ENCODE measurements at regions not wholly inside any gene's neighbourhood (a gene's known extent, or its start where the extent isn't known, plus 50 kb on each side); places are given as distances from the start of the nearest gene placed in this dataset.
A peak's percentile ranks its signal among the peaks of the same experiment; 100 is the strongest.

DNA sequence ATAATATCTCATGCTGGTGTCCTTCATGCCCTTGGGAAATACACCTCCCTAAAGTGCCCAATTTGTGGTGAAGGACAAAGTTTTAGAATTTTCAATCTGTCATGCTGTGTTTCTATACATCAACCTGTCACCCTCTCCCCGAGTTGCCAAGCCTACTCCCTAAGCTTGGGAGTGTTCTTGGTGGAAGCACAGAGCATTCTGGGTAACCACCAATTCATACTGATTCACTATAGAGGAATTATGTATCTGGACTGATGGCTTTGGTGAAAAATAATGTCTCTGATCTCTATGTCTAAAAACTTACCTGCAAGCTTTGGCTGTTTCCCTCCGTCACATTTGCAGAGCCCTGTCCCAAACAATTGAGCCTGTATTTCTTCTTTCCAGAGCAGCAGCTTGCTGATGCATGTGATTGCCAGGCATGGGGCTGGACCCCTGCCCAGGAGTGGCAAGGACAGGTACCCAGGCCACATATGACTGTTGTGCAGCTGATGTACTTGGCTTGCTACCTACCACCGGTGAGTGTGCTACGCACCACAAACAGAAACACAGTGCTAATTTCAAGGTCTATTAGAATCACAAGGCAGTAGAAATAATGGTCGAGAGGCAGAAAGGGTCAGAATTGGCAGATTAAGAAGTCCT, 202.8 kb upstream of the CITED2 start:
- POLR2A ChIA-PET, result interaction anchor here (0.6 to 1.1 kb wide), 4 partner anchors 11 to 205 kb away, joined by 3 to 9 read pairs (median 4); partner anchors contain the start of gene CITED2
- Histone ChIP-seq H3K27me3 (ENCODE audit: control insufficient read depth in 2 of 2, insufficient read depth in 2 of 2, low read length in 2 of 2) (no peaks in the 10 kb centered on the region), H2AFZ (ENCODE audit: low read depth, low read length) (peak overlapping the region; percentile 52), H4K20me1 (replicated peaks; ENCODE audit: control insufficient read depth, insufficient read depth, low read length) (no peaks in the 10 kb centered on the region), H3K9me3 (replicated peaks; ENCODE audit: control insufficient read depth, insufficient read depth, low read depth, low read length) (no peaks in the 10 kb centered on the region), H3K4me2 (ENCODE audit: insufficient read depth, low read length) (no peak overlapping the region), H3K9ac (ENCODE audit: insufficient read depth in 1 of 2, low read depth in 2 of 2, low read length in 2 of 2) (no peak overlapping the region), H3K79me2 (ENCODE audit: control insufficient read depth, insufficient read depth, low read length) (no peaks in the 10 kb centered on the region), H3K4me3 (no peak overlapping the region), H3K27ac (ENCODE audit: extremely low read depth, low read depth, low read length) (no peak overlapping the region), H3K36me3 (ENCODE audit: control insufficient read depth, insufficient read depth, low read length) (no peaks in the 10 kb centered on the region), H3K4me1 (replicated peaks in 1 of 2; ENCODE audit: control insufficient read depth in 2 of 2, insufficient read depth in 2 of 2, low read length in 2 of 2) (peaks cover 0 to 8% of the 10 kb centered on the region in 2 experiments; a peak in 2 of 5 replicates), H3K9me1 (ENCODE audit: control insufficient read depth, insufficient read depth, low read length) (no peaks in the 10 kb centered on the region)
- WGBS (ENCODE audit: insufficient coverage, low coverage, missing lambda C conversion rate), result 65% methylated on average over 5 of the region's 5 CpGs
- FAIRE-seq (no peak), DNase-seq (ENCODE audit: extremely low read depth in 1 of 4, low spot score in 3 of 4) (no peak), ATAC-seq (peak; percentile 61)
- no TSS peak for BruUV-seq (replicated peaks)
- CTCF ChIA-PET (ENCODE audit: low intra/inter-chr PET ratio), result no interaction called here
- in situ Hi-C loops (cut with MboI), result no loop called here
- intact Hi-C loops (cut with micrococcal nuclease), result no loop called here
- TF ChIP-seq RBM17 (IDR thresholded peaks at IDR 0.05; ENCODE audit: borderline replicate concordance, low read depth, low read length) (no peak), ZNF609 (CRISPR knock-in tag; IDR thresholded peaks at IDR 0.05; ENCODE audit: borderline replicate concordance) (no peak), FOXK2 (conservative IDR thresholded peaks at IDR 0.05 in 1 of 2, IDR thresholded peaks at IDR 0.05 in 1 of 2; ENCODE audit: low read depth in 2 of 2) (no peak), TEAD2 (tag; IDR thresholded peaks at IDR 0.05) (no peak), ZNF561 (CRISPR knock-in tag; conservative IDR thresholded peaks at IDR 0.05) (no peak), ESRRA (IDR thresholded peaks at IDR 0.05; ENCODE audit: borderline replicate concordance, low read depth) (0 out of 2 replicates have a peak, but pooled peaks have one; percentile 10)
- TF ChIP-seq, protein P1, sequence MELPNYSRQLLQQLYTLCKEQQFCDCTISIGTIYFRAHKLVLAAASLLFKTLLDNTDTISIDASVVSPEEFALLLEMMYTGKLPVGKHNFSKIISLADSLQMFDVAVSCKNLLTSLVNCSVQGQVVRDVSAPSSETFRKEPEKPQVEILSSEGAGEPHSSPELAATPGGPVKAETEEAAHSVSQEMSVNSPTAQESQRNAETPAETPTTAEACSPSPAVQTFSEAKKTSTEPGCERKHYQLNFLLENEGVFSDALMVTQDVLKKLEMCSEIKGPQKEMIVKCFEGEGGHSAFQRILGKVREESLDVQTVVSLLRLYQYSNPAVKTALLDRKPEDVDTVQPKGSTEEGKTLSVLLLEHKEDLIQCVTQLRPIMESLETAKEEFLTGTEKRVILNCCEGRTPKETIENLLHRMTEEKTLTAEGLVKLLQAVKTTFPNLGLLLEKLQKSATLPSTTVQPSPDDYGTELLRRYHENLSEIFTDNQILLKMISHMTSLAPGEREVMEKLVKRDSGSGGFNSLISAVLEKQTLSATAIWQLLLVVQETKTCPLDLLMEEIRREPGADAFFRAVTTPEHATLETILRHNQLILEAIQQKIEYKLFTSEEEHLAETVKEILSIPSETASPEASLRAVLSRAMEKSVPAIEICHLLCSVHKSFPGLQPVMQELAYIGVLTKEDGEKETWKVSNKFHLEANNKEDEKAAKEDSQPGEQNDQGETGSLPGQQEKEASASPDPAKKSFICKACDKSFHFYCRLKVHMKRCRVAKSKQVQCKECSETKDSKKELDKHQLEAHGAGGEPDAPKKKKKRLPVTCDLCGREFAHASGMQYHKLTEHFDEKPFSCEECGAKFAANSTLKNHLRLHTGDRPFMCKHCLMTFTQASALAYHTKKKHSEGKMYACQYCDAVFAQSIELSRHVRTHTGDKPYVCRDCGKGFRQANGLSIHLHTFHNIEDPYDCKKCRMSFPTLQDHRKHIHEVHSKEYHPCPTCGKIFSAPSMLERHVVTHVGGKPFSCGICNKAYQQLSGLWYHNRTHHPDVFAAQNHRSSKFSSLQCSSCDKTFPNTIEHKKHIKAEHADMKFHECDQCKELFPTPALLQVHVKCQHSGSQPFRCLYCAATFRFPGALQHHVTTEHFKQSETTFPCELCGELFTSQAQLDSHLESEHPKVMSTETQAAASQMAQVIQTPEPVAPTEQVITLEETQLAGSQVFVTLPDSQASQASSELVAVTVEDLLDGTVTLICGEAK (IDR thresholded peaks at IDR 0.05), result no peak
- TF ChIP-seq, protein P1 (CRISPR knock-in tag; IDR thresholded peaks at IDR 0.05), result no peak

Measured in K562 (cell line).